GM23338 (cell line): ENCODE measurements at regions not wholly inside any gene's neighbourhood (a gene's known extent, or its start where the extent isn't known, plus 50 kb on each side); places are given as distances from the start of the nearest gene placed in this dataset.

Experiments used
- ATAC-seq: fragments of 200-7000 bp; cut with Tn5 transposase; 3 replicates; pipeline ENCODE4 v1.9.1; 2020
- DNase-seq: peaks from one replicate; pipeline ENCODE4 v3.0.0-alpha.2; 2015; ENCODE audit warnings: low spot score
- H2AFZ ChIP-seq: fragments of 200-600 bp; sonication (generic); 2 replicates; pipeline ENCODE4 v1.8.0; 2016; ENCODE audit warnings: antibody characterized with exemption, mild to moderate bottlenecking, moderate library complexity
- H3F3A ChIP-seq: fragments of 200-600 bp; sonication (generic); replicated peaks from 2 replicates; pipeline ENCODE4 v1.8.0; 2017; ENCODE audit warnings: antibody characterized with exemption, mixed run types, low read depth
- H3K27ac ChIP-seq: fragments of 200-600 bp; sonication (generic); 2 replicates; pipeline ENCODE4 v1.6.1; 2016; ENCODE audit warnings: low read depth
- H3K27me3 ChIP-seq: fragments of 200-600 bp; sonication (generic); 2 replicates; pipeline ENCODE4 v1.8.0; 2016; ENCODE audit warnings: mild to moderate bottlenecking, mixed run types, moderate library complexity; ENCODE audit not compliant: insufficient read depth
- H3K36me3 ChIP-seq: fragments of 200-600 bp; sonication (generic); 2 replicates; pipeline ENCODE4 v1.8.0; 2016; ENCODE audit warnings: mild to moderate bottlenecking; ENCODE audit not compliant: insufficient read depth
- H3K4me1 ChIP-seq: fragments of 200-600 bp; sonication (generic); 2 replicates; pipeline ENCODE4 v1.8.0; 2016; ENCODE audit warnings: mild to moderate bottlenecking, moderate library complexity; ENCODE audit not compliant: insufficient read depth
- H3K4me2 ChIP-seq: fragments of 200-600 bp; sonication (generic); 2 replicates; pipeline ENCODE4 v1.7.1; 2017; ENCODE audit warnings: mixed run types
- H3K4me3 ChIP-seq: fragments of 200-600 bp; sonication (generic); 2 replicates; pipeline ENCODE4 v1.6.1; 2016; ENCODE audit warnings: mixed run types
- H3K79me2 ChIP-seq: fragments of 200-600 bp; sonication (generic); replicated peaks from 2 replicates; pipeline ENCODE4 v1.8.0; 2017; ENCODE audit warnings: mild to moderate bottlenecking; ENCODE audit not compliant: insufficient read depth
- H3K9me2 ChIP-seq: fragments of 200-600 bp; sonication (generic); 2 replicates; pipeline ENCODE4 v1.8.0; 2017; ENCODE audit not compliant: insufficient read depth
- H4K20me1 ChIP-seq: fragments of 200-600 bp; sonication (generic); replicated peaks from 2 replicates; pipeline ENCODE4 v1.8.0; 2017; ENCODE audit warnings: mild to moderate bottlenecking; ENCODE audit not compliant: insufficient read depth
- H3K27ac Mint-ChIP-seq: 2 replicates; pipeline ENCODE4 v1.8.0; 2020; ENCODE audit warnings: inconsistent platforms, mild to moderate bottlenecking, moderate library complexity, mixed read lengths
- H3K27me3 Mint-ChIP-seq: 3 replicates; pipeline ENCODE4 v1.8.0; 2022; ENCODE audit warnings: low read depth, mild to moderate bottlenecking, moderate library complexity, mixed read lengths, inconsistent platforms; ENCODE audit not compliant: insufficient read depth, poor library complexity
- H3K36me3 Mint-ChIP-seq: 3 replicates; pipeline ENCODE4 v1.8.0; 2021; ENCODE audit warnings: low read depth, mild to moderate bottlenecking, inconsistent platforms, moderate library complexity, mixed read lengths
- H3K4me1 Mint-ChIP-seq: 3 replicates; pipeline ENCODE4 v1.8.0; 2020; ENCODE audit warnings: mild to moderate bottlenecking, inconsistent platforms, mixed read lengths
- H3K4me3 Mint-ChIP-seq: 3 replicates; pipeline ENCODE4 v1.8.0; 2021; ENCODE audit warnings: moderate library complexity, mild to moderate bottlenecking, inconsistent platforms, mixed read lengths
- H3K9me3 Mint-ChIP-seq: 3 replicates; pipeline ENCODE4 v1.8.0; 2020; ENCODE audit warnings: moderate library complexity, mild to moderate bottlenecking, inconsistent platforms, mixed read lengths
- CTCF ChIP-seq, 2 experiments: fragments of 200-600 bp in 1 of 2; sonication (generic) in 1 of 2; conservative IDR thresholded peaks; 2 replicates each; pipeline versions ENCODE4 v1.5.1 to v1.6.1; 2016 to 2017; ENCODE audit warnings: antibody characterized with exemption in 2 of 2, low read depth in 2 of 2, mild to moderate bottlenecking in 2 of 2, moderate library complexity in 1 of 2
- EZH2phosphoT487 ChIP-seq: fragments of 200-600 bp; sonication (generic); IDR thresholded peaks from one replicate; pipeline ENCODE4 v1.8.1; 2018; ENCODE audit warnings: antibody characterized with exemption; ENCODE audit not compliant: unreplicated experiment
- ZNF114 ChIP-seq: fragments of 250-450 bp; sonication (Bioruptor Pico); IDR thresholded peaks from 2 replicates; pipeline ENCODE4 v1.5.0; 2020; ENCODE audit warnings: mild to moderate bottlenecking, moderate library complexity
- ZNF331 ChIP-seq: fragments of 250-450 bp; sonication (Bioruptor Pico); IDR thresholded peaks from 2 replicates; pipeline ENCODE4 v1.5.0; 2020; ENCODE audit warnings: low read depth, mild to moderate bottlenecking, moderate library complexity
- TF ChIP-seq, protein P1 (sequence below): fragments of 250-450 bp; sonication (Bioruptor Pico); IDR thresholded peaks from 2 replicates; pipeline ENCODE4 v1.5.0; 2020; ENCODE audit warnings: mild to moderate bottlenecking, moderate library complexity

GRCh38 chr16:79697562-79698112 lies 97.1 kb upstream of the MAF start:
- H3K9me3 Mint-ChIP-seq, result peaks cover 14% of the 10 kb centered on the region
- Histone ChIP-seq H3K79me2 (no peaks in the 10 kb centered on the region), H4K20me1 (no peaks in the 10 kb centered on the region), H3K4me1 (no peaks in the 10 kb centered on the region), H3K27me3 (no peaks in the 10 kb centered on the region), H3K36me3 (no peaks in the 10 kb centered on the region), H3F3A (no peaks in the 10 kb centered on the region), H2AFZ (no peak overlapping the region), H3K27ac (no peak overlapping the region), H3K9me2 (0 out of 2 replicates have a peak, but pooled peaks cover 2% of the 10 kb centered on the region), H3K4me2 (no peak overlapping the region), H3K4me3 (no peak overlapping the region)
- no peak overlapping the region for H3K27ac Mint-ChIP-seq
- DNase-seq (no peak), ATAC-seq (no peak)
- no peaks in the 10 kb centered on the region for H3K27me3 Mint-ChIP-seq
- no peak overlapping the region for H3K4me3 Mint-ChIP-seq
- H3K4me1 Mint-ChIP-seq, result no peaks in the 10 kb centered on the region
- no peak for TF ChIP-seq ZNF331 (CRISPR knock-in tag)
- no peak for TF ChIP-seq ZNF114
- TF ChIP-seq, protein P1, sequence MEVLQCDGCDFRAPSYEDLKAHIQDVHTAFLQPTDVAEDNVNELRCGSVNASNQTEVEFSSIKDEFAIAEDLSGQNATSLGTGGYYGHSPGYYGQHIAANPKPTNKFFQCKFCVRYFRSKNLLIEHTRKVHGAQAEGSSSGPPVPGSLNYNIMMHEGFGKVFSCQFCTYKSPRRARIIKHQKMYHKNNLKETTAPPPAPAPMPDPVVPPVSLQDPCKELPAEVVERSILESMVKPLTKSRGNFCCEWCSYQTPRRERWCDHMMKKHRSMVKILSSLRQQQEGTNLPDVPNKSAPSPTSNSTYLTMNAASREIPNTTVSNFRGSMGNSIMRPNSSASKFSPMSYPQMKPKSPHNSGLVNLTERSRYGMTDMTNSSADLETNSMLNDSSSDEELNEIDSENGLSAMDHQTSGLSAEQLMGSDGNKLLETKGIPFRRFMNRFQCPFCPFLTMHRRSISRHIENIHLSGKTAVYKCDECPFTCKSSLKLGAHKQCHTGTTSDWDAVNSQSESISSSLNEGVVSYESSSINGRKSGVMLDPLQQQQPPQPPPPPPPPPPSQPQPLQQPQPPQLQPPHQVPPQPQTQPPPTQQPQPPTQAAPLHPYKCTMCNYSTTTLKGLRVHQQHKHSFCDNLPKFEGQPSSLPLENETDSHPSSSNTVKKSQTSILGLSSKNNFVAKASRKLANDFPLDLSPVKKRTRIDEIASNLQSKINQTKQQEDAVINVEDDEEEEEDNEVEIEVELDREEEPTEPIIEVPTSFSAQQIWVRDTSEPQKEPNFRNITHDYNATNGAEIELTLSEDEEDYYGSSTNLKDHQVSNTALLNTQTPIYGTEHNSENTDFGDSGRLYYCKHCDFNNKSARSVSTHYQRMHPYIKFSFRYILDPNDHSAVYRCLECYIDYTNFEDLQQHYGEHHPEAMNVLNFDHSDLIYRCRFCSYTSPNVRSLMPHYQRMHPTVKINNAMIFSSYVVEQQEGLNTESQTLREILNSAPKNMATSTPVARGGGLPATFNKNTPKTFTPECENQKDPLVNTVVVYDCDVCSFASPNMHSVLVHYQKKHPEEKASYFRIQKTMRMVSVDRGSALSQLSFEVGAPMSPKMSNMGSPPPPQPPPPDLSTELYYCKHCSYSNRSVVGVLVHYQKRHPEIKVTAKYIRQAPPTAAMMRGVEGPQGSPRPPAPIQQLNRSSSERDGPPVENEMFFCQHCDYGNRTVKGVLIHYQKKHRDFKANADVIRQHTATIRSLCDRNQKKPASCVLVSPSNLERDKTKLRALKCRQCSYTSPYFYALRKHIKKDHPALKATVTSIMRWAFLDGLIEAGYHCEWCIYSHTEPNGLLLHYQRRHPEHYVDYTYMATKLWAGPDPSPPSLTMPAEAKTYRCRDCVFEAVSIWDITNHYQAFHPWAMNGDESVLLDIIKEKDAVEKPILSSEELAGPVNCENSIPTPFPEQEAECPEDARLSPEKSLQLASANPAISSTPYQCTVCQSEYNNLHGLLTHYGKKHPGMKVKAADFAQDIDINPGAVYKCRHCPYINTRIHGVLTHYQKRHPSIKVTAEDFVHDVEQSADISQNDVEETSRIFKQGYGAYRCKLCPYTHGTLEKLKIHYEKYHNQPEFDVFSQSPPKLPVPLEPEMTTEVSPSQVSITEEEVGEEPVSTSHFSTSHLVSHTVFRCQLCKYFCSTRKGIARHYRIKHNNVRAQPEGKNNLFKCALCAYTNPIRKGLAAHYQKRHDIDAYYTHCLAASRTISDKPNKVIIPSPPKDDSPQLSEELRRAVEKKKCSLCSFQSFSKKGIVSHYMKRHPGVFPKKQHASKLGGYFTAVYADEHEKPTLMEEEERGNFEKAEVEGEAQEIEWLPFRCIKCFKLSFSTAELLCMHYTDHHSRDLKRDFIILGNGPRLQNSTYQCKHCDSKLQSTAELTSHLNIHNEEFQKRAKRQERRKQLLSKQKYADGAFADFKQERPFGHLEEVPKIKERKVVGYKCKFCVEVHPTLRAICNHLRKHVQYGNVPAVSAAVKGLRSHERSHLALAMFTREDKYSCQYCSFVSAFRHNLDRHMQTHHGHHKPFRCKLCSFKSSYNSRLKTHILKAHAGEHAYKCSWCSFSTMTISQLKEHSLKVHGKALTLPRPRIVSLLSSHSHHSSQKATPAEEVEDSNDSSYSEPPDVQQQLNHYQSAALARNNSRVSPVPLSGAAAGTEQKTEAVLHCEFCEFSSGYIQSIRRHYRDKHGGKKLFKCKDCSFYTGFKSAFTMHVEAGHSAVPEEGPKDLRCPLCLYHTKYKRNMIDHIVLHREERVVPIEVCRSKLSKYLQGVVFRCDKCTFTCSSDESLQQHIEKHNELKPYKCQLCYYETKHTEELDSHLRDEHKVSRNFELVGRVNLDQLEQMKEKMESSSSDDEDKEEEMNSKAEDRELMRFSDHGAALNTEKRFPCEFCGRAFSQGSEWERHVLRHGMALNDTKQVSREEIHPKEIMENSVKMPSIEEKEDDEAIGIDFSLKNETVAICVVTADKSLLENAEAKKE (CRISPR knock-in tag), result no peak
- TF ChIP-seq EZH2phosphoT487, result no peak
- no peak for TF ChIP-seq CTCF (conservative IDR thresholded peaks at IDR 0.05; ENCODE audit: low read depth in 2 of 2)
- no peaks in the 10 kb centered on the region for H3K36me3 Mint-ChIP-seq
